GM10266 (cell line): ENCODE measurements at regions not wholly inside any gene's neighbourhood (a gene's known extent, or its start where the extent isn't known, plus 50 kb on each side); places are given as distances from the start of the nearest gene placed in this dataset.

Experiments
- DNase-seq: peaks from one replicate; pipeline ENCODE4 v3.0.0; 2012; ENCODE audit errors: extremely low spot score
- CTCF ChIP-seq: IDR thresholded peaks from 2 replicates; pipeline ENCODE4 v1.5.1; 2012; ENCODE audit warnings: mild to moderate bottlenecking, low read depth; ENCODE audit not compliant: control insufficient read depth, insufficient read depth; ENCODE audit errors: missing control alignments

- TF ChIP-seq CTCF: no peak
These were observed 474.7 kb upstream of the SUCLG2 start for GRCh38 chr3:68129065-68129464.

DNA sequence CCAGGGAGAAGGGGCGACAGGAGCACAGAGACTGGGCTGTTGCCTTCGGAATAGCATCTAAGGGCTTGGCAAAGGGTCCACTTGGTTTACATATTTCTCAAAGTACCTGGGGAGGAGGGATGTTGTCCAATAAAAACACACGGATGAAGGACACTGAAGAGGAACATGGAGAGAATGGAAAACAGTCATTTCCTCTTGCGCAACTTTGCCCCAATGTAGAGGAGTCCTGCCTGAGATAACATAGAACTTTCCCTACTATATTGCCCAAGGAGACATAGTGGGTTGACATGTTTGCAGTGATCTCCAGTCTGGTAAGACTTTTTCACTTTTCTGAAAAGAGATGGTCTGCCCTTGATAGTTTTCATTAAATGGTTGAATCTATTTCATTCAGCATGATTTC is 468.8 kb upstream of the SUCLG2 start:
- no peak for DNase-seq
- TF ChIP-seq CTCF: no peak

More at GRCh38 chr3:68129065-68129464, 474.7 kb upstream of the SUCLG2 start:
- no peak for DNase-seq

DNA sequence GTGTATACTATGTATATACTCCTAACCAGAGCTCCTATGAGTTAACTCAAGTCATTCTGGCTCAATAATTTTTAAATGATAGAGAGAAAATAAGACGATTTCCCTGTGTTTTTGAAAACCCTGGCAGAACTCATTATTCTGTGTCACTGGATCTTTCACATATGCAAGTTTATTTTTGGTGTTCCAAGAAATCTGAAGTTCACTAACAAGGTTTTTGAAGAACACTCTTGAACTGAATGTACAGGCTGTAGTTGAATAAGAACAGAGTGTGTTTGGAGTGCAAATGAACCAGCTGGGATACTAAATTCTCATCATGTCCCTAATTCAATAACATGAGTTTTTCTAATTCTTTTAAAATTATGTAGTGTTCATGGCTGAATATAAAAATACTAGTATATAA is 466.9 kb upstream of the SUCLG2 start:
- DNase-seq: no peak
- no peak for TF ChIP-seq CTCF

- TF ChIP-seq CTCF: no peak
These were observed 462.2 kb upstream of the SUCLG2 start for GRCh38 chr3:68116580-68116979.

GRCh38 chr3:68103811-68104210 is 449.4 kb upstream of the SUCLG2 start:
- TF ChIP-seq CTCF: no peak
- DNase-seq: no peak

More at GRCh38 chr3:68116580-68116979, 462.2 kb upstream of the SUCLG2 start:
- DNase-seq: no peak

DNA sequence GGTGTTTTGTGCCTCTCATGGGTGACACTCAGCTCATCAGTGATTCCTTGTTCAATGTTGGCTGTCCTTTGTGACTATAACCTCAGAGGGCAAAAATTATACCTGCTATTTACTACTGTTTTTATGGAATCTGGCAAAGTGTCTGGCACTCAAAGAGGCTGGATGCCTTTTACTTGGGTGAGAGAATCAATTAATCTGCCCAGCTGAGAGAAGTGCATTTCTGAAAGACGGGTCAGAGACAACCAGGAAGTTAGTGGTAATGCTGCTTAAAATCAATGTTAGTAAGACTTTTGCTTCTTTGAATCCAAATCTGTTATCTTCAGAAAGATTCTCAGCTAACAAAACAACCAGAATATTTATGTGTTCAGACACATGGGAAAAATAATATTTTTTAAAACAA is 436.2 kb upstream of the SUCLG2 start:
- TF ChIP-seq CTCF: no peak
- no peak for DNase-seq

DNA sequence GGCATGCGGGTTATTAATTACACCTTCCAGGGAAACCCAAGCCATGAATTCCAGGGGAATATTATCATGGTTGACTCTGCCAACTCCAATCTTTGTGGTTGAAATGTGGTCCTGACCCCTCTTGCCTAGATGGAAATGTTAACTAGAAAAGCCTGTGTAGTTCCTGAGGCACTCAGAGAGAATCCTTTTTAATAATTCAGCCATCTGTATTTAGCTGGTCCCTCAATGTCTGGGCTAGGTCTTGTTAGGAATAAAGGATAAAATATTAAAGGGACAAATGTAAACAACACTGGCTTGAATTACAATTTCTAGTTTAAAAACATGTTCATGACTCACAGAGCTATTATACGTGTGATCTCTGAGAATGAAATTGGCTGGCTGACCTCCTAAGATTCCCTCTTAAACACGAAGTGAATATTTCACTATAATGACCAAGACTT is 435.2 kb upstream of the SUCLG2 start:
- TF ChIP-seq CTCF: no peak
- DNase-seq: no peak

DNA sequence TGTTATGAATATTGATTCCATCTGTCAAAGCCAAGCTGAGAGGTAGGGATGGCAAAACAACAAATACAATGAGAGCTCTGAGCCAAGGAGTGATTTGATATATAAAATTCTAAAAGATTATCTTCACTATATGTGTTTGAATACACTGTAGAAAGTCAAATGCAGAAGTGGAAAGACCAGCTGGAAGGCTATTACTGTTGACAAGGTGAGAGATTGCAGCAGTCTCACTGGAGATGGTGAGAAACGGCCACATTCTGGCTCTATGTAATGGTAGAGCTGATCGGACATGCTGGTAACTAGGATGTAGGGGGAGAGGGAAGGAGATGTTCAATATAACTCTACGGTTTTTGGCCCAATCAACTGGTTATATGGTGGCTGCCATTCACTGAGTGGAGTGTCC is 434.2 kb upstream of the SUCLG2 start:
- TF ChIP-seq CTCF: no peak
- no peak for DNase-seq
